D721Med (cell line): ENCODE measurements at regions not wholly inside any gene's neighbourhood (a gene's known extent, or its start where the extent isn't known, plus 50 kb on each side); places are given as distances from the start of the nearest gene placed in this dataset.

Experiments
- DNase-seq: peaks from one replicate; pipeline ENCODE4 v3.0.0; 2011; ENCODE audit warnings: low spot score; ENCODE audit not compliant: insufficient read length
- FAIRE-seq: peaks from 2 replicates; lab custom pipeline; 2011; peaks lifted over from hg19 to GRCh38; lab: Jason Lieb, UNC
- CTCF ChIP-seq: IDR thresholded peaks from 2 replicates; pipeline ENCODE4 v1.5.1; 2012; ENCODE audit warnings: mild to moderate bottlenecking, control low read depth; ENCODE audit not compliant: insufficient read depth; ENCODE audit errors: missing control alignments

- DNase-seq (no peak), FAIRE-seq (no peak)
- TF ChIP-seq CTCF, result no peak
Observed at GRCh38 chr15:53251996-53252395, 461.9 kb upstream of the ONECUT1 start.

GRCh38 chr15:53251523-53251922, 461.4 kb upstream of the ONECUT1 start:
- TF ChIP-seq CTCF, result no peak
- no peak for DNase-seq
- FAIRE-seq, result no peak

- DNase-seq (no peak), FAIRE-seq (no peak)
- no peak for TF ChIP-seq CTCF
Observed at GRCh38 chr15:53247041-53247708, 457.0 kb upstream of the ONECUT1 start.

GRCh38 chr15:53246404-53246803, 456.3 kb upstream of the ONECUT1 start:
- FAIRE-seq, result no peak
- no peak for TF ChIP-seq CTCF
- DNase-seq, result no peak

- no peak for TF ChIP-seq CTCF
- DNase-seq (no peak), FAIRE-seq (no peak)
Observed at GRCh38 chr15:53233801-53234200, 443.7 kb upstream of the ONECUT1 start.

GRCh38 chr15:53230473-53230872, 440.3 kb upstream of the ONECUT1 start:
- DNase-seq (no peak), FAIRE-seq (no peak)
- no peak for TF ChIP-seq CTCF

GRCh38 chr15:53226559-53226958, 436.4 kb upstream of the ONECUT1 start:
- DNase-seq (no peak), FAIRE-seq (no peak)
- no peak for TF ChIP-seq CTCF
